Osteocyte (in vitro differentiated cells): ENCODE measurements at regions not wholly inside any gene's neighbourhood (a gene's known extent, or its start where the extent isn't known, plus 50 kb on each side); places are given as distances from the start of the nearest gene placed in this dataset.

Experiments
- DNase-seq: peaks from one replicate; pipeline ENCODE4 v3.0.0; 2021; ENCODE audit warnings: mixed read lengths; ENCODE audit not compliant: unreplicated experiment; ENCODE audit errors: extremely low spot score
- H3K27ac Mint-ChIP-seq: one replicate; pipeline ENCODE4 v1.8.0; 2021; ENCODE audit warnings: mild to moderate bottlenecking, mixed read lengths; ENCODE audit not compliant: unreplicated experiment
- H3K27me3 Mint-ChIP-seq: one replicate; pipeline ENCODE4 v1.8.0; 2021; ENCODE audit warnings: mixed read lengths; ENCODE audit not compliant: unreplicated experiment
- H3K36me3 Mint-ChIP-seq: one replicate; pipeline ENCODE4 v1.8.0; 2021; ENCODE audit warnings: mixed read lengths; ENCODE audit not compliant: unreplicated experiment
- H3K4me1 Mint-ChIP-seq: one replicate; pipeline ENCODE4 v1.8.0; 2021; ENCODE audit warnings: mixed read lengths; ENCODE audit not compliant: unreplicated experiment
- H3K4me3 Mint-ChIP-seq: one replicate; pipeline ENCODE4 v1.8.0; 2021; ENCODE audit warnings: mild to moderate bottlenecking, moderate library complexity, mixed read lengths; ENCODE audit not compliant: unreplicated experiment
- H3K9me3 Mint-ChIP-seq: one replicate; pipeline ENCODE4 v1.8.0; 2021; ENCODE audit warnings: mixed read lengths; ENCODE audit not compliant: unreplicated experiment
- TF ChIP-seq, protein P1 (sequence below): fragments of 200-600 bp; sonication (generic); IDR thresholded peaks from 2 replicates; pipeline ENCODE4 v1.5.0; 2021; ENCODE audit warnings: antibody characterized with exemption, mild to moderate bottlenecking, moderate library complexity

DNA sequence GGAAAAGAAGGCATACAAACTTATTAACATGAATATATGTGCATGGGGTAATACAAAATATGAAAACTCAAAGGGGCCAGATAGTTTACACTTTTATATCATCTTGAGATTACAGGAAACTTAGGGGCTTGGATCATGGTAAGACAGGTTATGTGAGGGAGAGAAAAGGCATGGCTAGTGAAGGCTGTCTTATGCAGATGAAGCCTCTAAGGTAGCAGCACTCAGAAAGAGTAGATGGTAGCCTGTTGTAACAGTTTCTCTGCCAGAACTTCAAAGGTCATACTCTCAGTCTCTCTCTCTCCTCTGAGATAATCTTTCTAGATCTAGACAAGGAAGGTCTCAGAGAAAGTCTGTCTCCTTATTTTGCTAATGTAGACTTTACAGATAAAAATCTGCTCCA lies 57.2 kb upstream of the FGF10 start:
- Mint-ChIP-seq H3K9me3 (no peaks in the 10 kb centered on the region), H3K36me3 (no peaks in the 10 kb centered on the region), H3K27ac (no peak overlapping the region), H3K4me3 (no peak overlapping the region), H3K27me3 (no peaks in the 10 kb centered on the region), H3K4me1 (no peaks in the 10 kb centered on the region)
- TF ChIP-seq, protein P1, sequence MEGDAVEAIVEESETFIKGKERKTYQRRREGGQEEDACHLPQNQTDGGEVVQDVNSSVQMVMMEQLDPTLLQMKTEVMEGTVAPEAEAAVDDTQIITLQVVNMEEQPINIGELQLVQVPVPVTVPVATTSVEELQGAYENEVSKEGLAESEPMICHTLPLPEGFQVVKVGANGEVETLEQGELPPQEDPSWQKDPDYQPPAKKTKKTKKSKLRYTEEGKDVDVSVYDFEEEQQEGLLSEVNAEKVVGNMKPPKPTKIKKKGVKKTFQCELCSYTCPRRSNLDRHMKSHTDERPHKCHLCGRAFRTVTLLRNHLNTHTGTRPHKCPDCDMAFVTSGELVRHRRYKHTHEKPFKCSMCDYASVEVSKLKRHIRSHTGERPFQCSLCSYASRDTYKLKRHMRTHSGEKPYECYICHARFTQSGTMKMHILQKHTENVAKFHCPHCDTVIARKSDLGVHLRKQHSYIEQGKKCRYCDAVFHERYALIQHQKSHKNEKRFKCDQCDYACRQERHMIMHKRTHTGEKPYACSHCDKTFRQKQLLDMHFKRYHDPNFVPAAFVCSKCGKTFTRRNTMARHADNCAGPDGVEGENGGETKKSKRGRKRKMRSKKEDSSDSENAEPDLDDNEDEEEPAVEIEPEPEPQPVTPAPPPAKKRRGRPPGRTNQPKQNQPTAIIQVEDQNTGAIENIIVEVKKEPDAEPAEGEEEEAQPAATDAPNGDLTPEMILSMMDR, result no peak
- DNase-seq, result no peak

DNA sequence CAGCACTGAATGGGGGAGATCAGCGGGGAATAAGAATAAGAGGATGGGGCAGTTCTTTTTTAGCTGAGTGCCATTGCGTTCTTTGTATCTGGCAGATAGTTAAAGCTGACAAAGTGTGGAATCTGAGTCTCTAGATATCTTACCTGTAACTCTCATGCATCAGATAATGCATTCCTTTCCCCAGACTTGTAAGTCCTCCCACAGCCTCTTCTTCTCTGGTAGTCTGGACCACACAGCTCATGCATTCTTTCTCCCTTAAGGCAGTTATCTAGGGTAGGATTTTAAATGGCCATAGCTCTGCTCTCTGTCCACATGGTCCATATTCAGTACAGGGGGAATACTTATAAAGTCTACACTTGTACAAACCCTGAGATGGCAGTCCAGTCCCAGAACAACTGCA lies 54.0 kb upstream of the FGF10 start:
- no peak overlapping the region for H3K27ac Mint-ChIP-seq
- no peaks in the 10 kb centered on the region for H3K9me3 Mint-ChIP-seq
- no peak for DNase-seq
- no peaks in the 10 kb centered on the region for H3K27me3 Mint-ChIP-seq
- TF ChIP-seq, protein P1, result no peak
- no peaks in the 10 kb centered on the region for H3K36me3 Mint-ChIP-seq
- H3K4me1 Mint-ChIP-seq, result no peaks in the 10 kb centered on the region
- H3K4me3 Mint-ChIP-seq, result no peak overlapping the region

DNA sequence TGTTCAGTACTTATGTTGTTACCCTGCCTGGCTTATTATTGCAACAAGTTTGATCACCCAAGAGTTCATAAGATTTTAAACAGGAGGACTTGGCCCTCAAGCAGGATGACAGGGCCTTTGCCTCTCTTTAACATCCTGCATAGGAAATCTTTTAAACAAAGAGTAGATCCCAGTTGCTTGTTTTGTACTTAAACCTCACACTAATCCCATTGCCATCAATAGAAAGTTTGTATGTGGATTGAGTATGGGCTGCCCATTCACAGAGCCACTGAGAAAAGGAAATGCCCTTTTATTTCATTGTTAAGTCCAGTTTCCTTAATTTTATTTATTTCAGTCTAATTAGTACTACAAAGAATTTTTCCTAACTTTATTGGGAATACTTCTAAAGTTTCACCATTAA lies 52.2 kb upstream of the FGF10 start:
- Mint-ChIP-seq H3K4me3 (no peak overlapping the region), H3K27me3 (no peaks in the 10 kb centered on the region), H3K4me1 (no peaks in the 10 kb centered on the region), H3K27ac (no peak overlapping the region), H3K9me3 (no peaks in the 10 kb centered on the region), H3K36me3 (no peaks in the 10 kb centered on the region)
- TF ChIP-seq, protein P1, result no peak
- no peak for DNase-seq

DNA sequence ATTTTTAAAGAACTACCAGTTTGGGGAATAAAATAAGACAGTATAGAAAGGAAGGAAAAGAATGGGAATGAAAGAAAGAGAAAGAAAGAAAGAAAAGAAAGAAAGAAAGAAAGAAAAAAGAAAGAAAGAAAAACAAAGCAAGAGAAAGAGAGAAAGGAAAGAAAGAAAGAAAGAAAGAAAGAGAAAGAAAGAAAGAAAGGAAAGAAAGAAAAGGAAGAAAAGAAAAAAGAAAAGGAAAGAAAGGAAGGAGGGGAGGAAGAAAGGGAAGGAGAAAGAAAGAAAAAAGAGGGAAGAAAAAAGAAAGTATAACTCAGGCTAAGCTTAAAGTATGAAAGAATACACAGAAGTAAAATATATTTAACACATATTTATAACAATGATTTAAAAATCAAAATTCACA lies 51.0 kb upstream of the FGF10 start:
- no peaks in the 10 kb centered on the region for H3K36me3 Mint-ChIP-seq
- no peaks in the 10 kb centered on the region for H3K9me3 Mint-ChIP-seq
- no peak overlapping the region for H3K4me3 Mint-ChIP-seq
- DNase-seq, result no peak
- no peaks in the 10 kb centered on the region for H3K27me3 Mint-ChIP-seq
- H3K4me1 Mint-ChIP-seq, result no peaks in the 10 kb centered on the region
- no peak overlapping the region for H3K27ac Mint-ChIP-seq
- TF ChIP-seq, protein P1, result no peak
